AG10803 (cell line): ENCODE measurements at regions not wholly inside any gene's neighbourhood (a gene's known extent, or its start where the extent isn't known, plus 50 kb on each side); places are given as distances from the start of the nearest gene placed in this dataset.

Experiments used
- DNase-seq: peaks from one replicate; pipeline ENCODE4 v3.0.0; 2010; ENCODE audit warnings: low read depth
- H3K4me3 ChIP-seq: 2 replicates; pipeline ENCODE4 v1.5.1; 2011; ENCODE audit warnings: mild to moderate bottlenecking, low read length, control low read depth
- CTCF ChIP-seq: conservative IDR thresholded peaks from 2 replicates; pipeline ENCODE4 v1.5.1; 2011; ENCODE audit warnings: mild to moderate bottlenecking, low read length, control low read depth, inconsistent platforms

GRCh38 chr6:26302941-26303559 lies 61.9 kb upstream of the BTN3A2 start:
- DNase-seq: no peak
- no peak for TF ChIP-seq CTCF
- no peak overlapping the region for H3K4me3 ChIP-seq

- TF ChIP-seq CTCF: no peak
- DNase-seq: no peak
- H3K4me3 ChIP-seq: peak overlapping the region; percentile 45
Observed at GRCh38 chr6:26304213-26304796, 60.7 kb upstream of the BTN3A2 start.

- H3K4me3 ChIP-seq: peak overlapping the region; percentile 45
- peak; percentile 76 for DNase-seq
- TF ChIP-seq CTCF: no peak
Observed at GRCh38 chr6:26304797-26305640, 60.0 kb upstream of the BTN3A2 start.

- DNase-seq: no peak
- no peak overlapping the region for H3K4me3 ChIP-seq
- TF ChIP-seq CTCF: no peak
Observed at GRCh38 chr6:26305641-26305969, 59.4 kb upstream of the BTN3A2 start.

GRCh38 chr6:26306232-26306631 lies 58.8 kb upstream of the BTN3A2 start:
- no peak for DNase-seq
- no peak for TF ChIP-seq CTCF
- no peak overlapping the region for H3K4me3 ChIP-seq

GRCh38 chr6:26307850-26308249 lies 57.1 kb upstream of the BTN3A2 start:
- no peak for TF ChIP-seq CTCF
- H3K4me3 ChIP-seq: no peak overlapping the region
- no peak for DNase-seq

- no peak for TF ChIP-seq CTCF
- H3K4me3 ChIP-seq: no peak overlapping the region
- DNase-seq: peak; percentile 66
Observed at GRCh38 chr6:26309731-26310142, 55.3 kb upstream of the BTN3A2 start.
